MM.1S (cell line): ENCODE measurements at regions not wholly inside any gene's neighbourhood (a gene's known extent, or its start where the extent isn't known, plus 50 kb on each side); places are given as distances from the start of the nearest gene placed in this dataset.

Source experiments
- CTCF ChIP-seq: fragments of 300-600 bp; sonication (generic); IDR thresholded peaks from 2 replicates; pipeline ENCODE4 v1.5.1; 2016; ENCODE audit warnings: antibody characterized with exemption, low read length, mixed read lengths
- EZH2 ChIP-seq: fragments of 300-600 bp; sonication (generic); optimal IDR thresholded peaks from 2 replicates; pipeline ENCODE3; 2017; ENCODE audit warnings: low read depth, mild to moderate bottlenecking, antibody characterized with exemption, low read length, mixed read lengths
- EZH2phosphoT487 ChIP-seq: fragments of 300-600 bp; sonication (generic); IDR thresholded peaks from 2 replicates; pipeline ENCODE4 v1.6.1; 2018; ENCODE audit warnings: antibody characterized with exemption, low read length

- TF ChIP-seq CTCF (no peak), EZH2 (no peak), EZH2phosphoT487 (no peak)
Observed at GRCh38 chr2:221997100-221997499, 301.7 kb downstream of the PAX3 start.
